Vagina (tissue), 2 donors: ENCODE measurements at regions not wholly inside any gene's neighbourhood (a gene's known extent, or its start where the extent isn't known, plus 50 kb on each side); places are given as distances from the start of the nearest gene placed in this dataset.

ENCODE experiments used
- DNase-seq, 2 donors: peaks; one replicate each; pipeline ENCODE4 v3.0.0-alpha.2; 2017; ENCODE audit errors: extremely low spot score in 2 of 2
- H3K27ac ChIP-seq: fragments of 200-600 bp; sonication (generic); one replicate; pipeline ENCODE4 v1.5.1; 2019
- H3K27me3 ChIP-seq: fragments of 200-600 bp; sonication (generic); one replicate; pipeline ENCODE4 v1.5.1; 2019
- H3K36me3 ChIP-seq, 2 donors: fragments of 200-600 bp; sonication (generic); one replicate each; pipeline ENCODE4 v1.5.1; 2017 to 2019
- H3K4me1 ChIP-seq: fragments of 200-600 bp; sonication (generic); one replicate; pipeline ENCODE4 v1.5.1; 2019
- H3K4me3 ChIP-seq, 2 donors: fragments of 200-600 bp; sonication (generic); 1 replicate in 1 of 2; 2 replicates in 1 of 2; pipeline ENCODE4 v1.5.1; 2016 to 2019
- H3K9me3 ChIP-seq: fragments of 200-600 bp; sonication (generic); one replicate; pipeline ENCODE4 v1.5.1; 2019
- CTCF ChIP-seq, 3 experiments: fragments of 450-650 bp in 2 of 3; fragments of 200-600 bp in 1 of 3; sonication (generic) in 1 of 3; IDR thresholded peaks; one replicate each; pipeline ENCODE4 v1.5.1; 2017 to 2019; ENCODE audit warnings: antibody characterized with exemption in 3 of 3, mild to moderate bottlenecking in 2 of 3, moderate library complexity in 2 of 3
- POLR2A ChIP-seq, 2 donors: fragments of 450-650 bp; IDR thresholded peaks; one replicate each; pipeline ENCODE4 v1.6.1; 2017; ENCODE audit warnings: antibody characterized with exemption in 2 of 2, mild to moderate bottlenecking in 2 of 2, moderate library complexity in 2 of 2
- POLR2AphosphoS5 ChIP-seq, 2 donors: sonication (generic); formaldehyde crosslinking; IDR thresholded peaks; one replicate each; pipeline ENCODE4 v1.9.0; 2017; ENCODE audit warnings: antibody characterized with exemption in 2 of 2, mild to moderate bottlenecking in 2 of 2, low read depth in 1 of 2; ENCODE audit not compliant: insufficient read depth in 1 of 2
- intact Hi-C: fragments of 100-400 bp; cut with DNase I; formaldehyde crosslinking; loops from one replicate; pipeline ENCODE4 v1.15.1; 2023

- no peaks in the 10 kb centered on the region for H3K4me1 ChIP-seq
- intact Hi-C loops, result no loop called here
- no peak for DNase-seq
- H3K27ac ChIP-seq, result no peak overlapping the region
- TF ChIP-seq POLR2A (IDR thresholded peaks at IDR 0.05) (no peak), POLR2AphosphoS5 (IDR thresholded peaks at IDR 0.05; ENCODE audit: insufficient read depth in 1 of 2, low read depth in 1 of 2) (no peak), CTCF (IDR thresholded peaks at IDR 0.05) (no peak)
- H3K36me3 ChIP-seq, result no peaks in the 10 kb centered on the region
- no peaks in the 10 kb centered on the region for H3K9me3 ChIP-seq
- H3K4me3 ChIP-seq, result no peak overlapping the region
- H3K27me3 ChIP-seq, result no peaks in the 10 kb centered on the region
Observed at GRCh38 chr7:13159467-13160184, 472.2 kb downstream of the ARL4A start.

- H3K36me3 ChIP-seq, result no peaks in the 10 kb centered on the region
- no peaks in the 10 kb centered on the region for H3K4me1 ChIP-seq
- H3K27ac ChIP-seq, result no peak overlapping the region
- intact Hi-C loops, result no loop called here
- H3K27me3 ChIP-seq, result no peaks in the 10 kb centered on the region
- DNase-seq, result no peak
- H3K4me3 ChIP-seq, result no peak overlapping the region
- TF ChIP-seq CTCF (IDR thresholded peaks at IDR 0.05) (no peak), POLR2A (IDR thresholded peaks at IDR 0.05) (no peak), POLR2AphosphoS5 (IDR thresholded peaks at IDR 0.05; ENCODE audit: insufficient read depth in 1 of 2, low read depth in 1 of 2) (no peak)
- H3K9me3 ChIP-seq, result no peaks in the 10 kb centered on the region
Observed at GRCh38 chr7:13161125-13161524, 473.7 kb downstream of the ARL4A start.

- Histone ChIP-seq H3K4me1 (no peaks in the 10 kb centered on the region), H3K27ac (no peak overlapping the region), H3K9me3 (no peaks in the 10 kb centered on the region), H3K36me3 (no peaks in the 10 kb centered on the region), H3K27me3 (no peaks in the 10 kb centered on the region), H3K4me3 (no peak overlapping the region)
- TF ChIP-seq CTCF (IDR thresholded peaks at IDR 0.05), result no peak
- TF ChIP-seq POLR2A (IDR thresholded peaks at IDR 0.05), result no peak
- TF ChIP-seq POLR2AphosphoS5 (IDR thresholded peaks at IDR 0.05; ENCODE audit: insufficient read depth in 1 of 2, low read depth in 1 of 2), result no peak
- intact Hi-C loops, result no loop called here
- DNase-seq, result no peak
Observed at GRCh38 chr7:13165854-13166253, 478.4 kb downstream of the ARL4A start.

GRCh38 chr7:13166801-13167200 lies 479.4 kb downstream of the ARL4A start:
- no peak for TF ChIP-seq POLR2A (IDR thresholded peaks at IDR 0.05)
- no peak for TF ChIP-seq POLR2AphosphoS5 (IDR thresholded peaks at IDR 0.05; ENCODE audit: insufficient read depth in 1 of 2, low read depth in 1 of 2)
- TF ChIP-seq CTCF (IDR thresholded peaks at IDR 0.05), result no peak
- no peak for DNase-seq
- no peak overlapping the region for H3K4me3 ChIP-seq
- no peaks in the 10 kb centered on the region for H3K27me3 ChIP-seq
- no peaks in the 10 kb centered on the region for H3K9me3 ChIP-seq
- H3K36me3 ChIP-seq, result no peaks in the 10 kb centered on the region
- H3K27ac ChIP-seq, result no peak overlapping the region
- intact Hi-C loops, result no loop called here
- H3K4me1 ChIP-seq, result no peaks in the 10 kb centered on the region

GRCh38 chr7:13169356-13169755 lies 481.9 kb downstream of the ARL4A start:
- no peaks in the 10 kb centered on the region for H3K9me3 ChIP-seq
- H3K36me3 ChIP-seq, result no peaks in the 10 kb centered on the region
- H3K4me1 ChIP-seq, result no peaks in the 10 kb centered on the region
- H3K27me3 ChIP-seq, result no peaks in the 10 kb centered on the region
- TF ChIP-seq POLR2AphosphoS5 (IDR thresholded peaks at IDR 0.05; ENCODE audit: insufficient read depth in 1 of 2, low read depth in 1 of 2), result no peak
- no peak for TF ChIP-seq POLR2A (IDR thresholded peaks at IDR 0.05)
- no peak for TF ChIP-seq CTCF (IDR thresholded peaks at IDR 0.05)
- H3K4me3 ChIP-seq, result no peak overlapping the region
- intact Hi-C loops, result no loop called here
- no peak for DNase-seq
- no peak overlapping the region for H3K27ac ChIP-seq
